ENCODE measurements at regions not wholly inside any gene's neighbourhood (a gene's known extent, or its start where the extent isn't known, plus 50 kb on each side); places are given as distances from the start of the nearest gene placed in this dataset.

DNA sequence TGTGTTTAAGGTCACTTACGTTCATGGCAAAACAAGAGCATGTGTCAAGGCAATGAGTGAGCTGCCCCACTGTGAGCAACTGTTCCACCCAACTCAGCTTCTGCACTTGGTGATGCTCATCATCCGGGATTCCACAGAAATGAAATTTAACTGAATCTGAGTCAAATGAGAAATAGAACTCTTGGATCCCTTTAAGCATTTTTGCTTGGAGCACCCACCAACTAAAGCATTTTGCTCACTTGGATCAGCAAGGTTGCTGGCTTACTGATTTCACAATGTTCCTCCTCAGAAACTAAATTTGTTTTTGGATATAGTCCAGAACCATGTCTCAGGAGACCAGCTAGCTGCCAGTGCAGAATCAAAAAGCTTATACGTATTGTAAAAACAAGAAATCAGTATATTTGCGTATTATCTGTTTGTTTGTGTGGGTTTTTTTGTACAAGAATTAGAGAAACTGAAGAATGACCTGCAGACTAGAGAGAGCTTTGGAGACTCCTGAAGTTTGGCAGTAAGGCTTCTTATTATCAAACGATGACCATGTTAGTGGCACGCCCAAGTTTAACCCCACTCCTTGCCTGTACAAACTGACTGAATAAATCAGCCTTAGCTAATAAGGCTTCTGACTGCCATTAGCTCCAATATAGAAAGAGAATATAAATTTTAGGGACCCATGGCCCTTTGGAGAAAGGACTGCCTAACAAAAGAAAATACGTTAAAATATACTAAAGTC lies 153.8 kb upstream of the FST start:
- TF ChIP-seq, protein P1, sequence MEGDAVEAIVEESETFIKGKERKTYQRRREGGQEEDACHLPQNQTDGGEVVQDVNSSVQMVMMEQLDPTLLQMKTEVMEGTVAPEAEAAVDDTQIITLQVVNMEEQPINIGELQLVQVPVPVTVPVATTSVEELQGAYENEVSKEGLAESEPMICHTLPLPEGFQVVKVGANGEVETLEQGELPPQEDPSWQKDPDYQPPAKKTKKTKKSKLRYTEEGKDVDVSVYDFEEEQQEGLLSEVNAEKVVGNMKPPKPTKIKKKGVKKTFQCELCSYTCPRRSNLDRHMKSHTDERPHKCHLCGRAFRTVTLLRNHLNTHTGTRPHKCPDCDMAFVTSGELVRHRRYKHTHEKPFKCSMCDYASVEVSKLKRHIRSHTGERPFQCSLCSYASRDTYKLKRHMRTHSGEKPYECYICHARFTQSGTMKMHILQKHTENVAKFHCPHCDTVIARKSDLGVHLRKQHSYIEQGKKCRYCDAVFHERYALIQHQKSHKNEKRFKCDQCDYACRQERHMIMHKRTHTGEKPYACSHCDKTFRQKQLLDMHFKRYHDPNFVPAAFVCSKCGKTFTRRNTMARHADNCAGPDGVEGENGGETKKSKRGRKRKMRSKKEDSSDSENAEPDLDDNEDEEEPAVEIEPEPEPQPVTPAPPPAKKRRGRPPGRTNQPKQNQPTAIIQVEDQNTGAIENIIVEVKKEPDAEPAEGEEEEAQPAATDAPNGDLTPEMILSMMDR (IDR thresholded peaks at IDR 0.05): no peak
- TF ChIP-seq POLR2A (IDR thresholded peaks at IDR 0.05) (no peak), POLR2AphosphoS5 (IDR thresholded peaks at IDR 0.05) (no peak), EP300 (IDR thresholded peaks at IDR 0.05; ENCODE audit: low read depth) (no peak)
